ENCODE measurements at regions not wholly inside any gene's neighbourhood (a gene's known extent, or its start where the extent isn't known, plus 50 kb on each side); places are given as distances from the start of the nearest gene placed in this dataset.

GRCh38 chr10:8350250-8350967 lies 295.9 kb downstream of the GATA3 start:
- no peaks in the 10 kb centered on the region for H3K27me3 ChIP-seq
- H3K4me3 ChIP-seq (ENCODE audit: low read depth, low read length), result no peak overlapping the region
- TF ChIP-seq CTCF (IDR thresholded peaks at IDR 0.05; ENCODE audit: low read depth, low read length), result no peak
- H3K4me1 ChIP-seq, result no peaks in the 10 kb centered on the region
- H3K36me3 ChIP-seq, result no peaks in the 10 kb centered on the region
- no peaks in the 10 kb centered on the region for H3K9me3 ChIP-seq
- no peak for DNase-seq

GRCh38 chr10:8352171-8353075 lies 297.9 kb downstream of the GATA3 start:
- no peak for DNase-seq
- Histone ChIP-seq H3K4me1 (no peaks in the 10 kb centered on the region), H3K9me3 (no peaks in the 10 kb centered on the region), H3K36me3 (no peaks in the 10 kb centered on the region), H3K27me3 (no peaks in the 10 kb centered on the region), H3K4me3 (ENCODE audit: low read depth, low read length) (no peak overlapping the region)
- no peak for TF ChIP-seq CTCF (IDR thresholded peaks at IDR 0.05; ENCODE audit: low read depth, low read length)

- DNase-seq, result no peak
- Histone ChIP-seq H3K9me3 (no peaks in the 10 kb centered on the region), H3K4me1 (peaks cover 2% of the 10 kb centered on the region; the same call in 1 of the 2 replicates), H3K27me3 (no peaks in the 10 kb centered on the region), H3K4me3 (ENCODE audit: low read depth, low read length) (no peak overlapping the region), H3K36me3 (no peaks in the 10 kb centered on the region)
- TF ChIP-seq CTCF (IDR thresholded peaks at IDR 0.05; ENCODE audit: low read depth, low read length), result no peak
Observed at GRCh38 chr10:8356283-8356682, 301.8 kb downstream of the GATA3 start.

- no peaks in the 10 kb centered on the region for H3K27me3 ChIP-seq
- peaks cover 10% of the 10 kb centered on the region for H3K4me1 ChIP-seq
- no peak for DNase-seq
- no peak overlapping the region for H3K4me3 ChIP-seq (ENCODE audit: low read depth, low read length)
- TF ChIP-seq CTCF (IDR thresholded peaks at IDR 0.05; ENCODE audit: low read depth, low read length), result no peak
- no peaks in the 10 kb centered on the region for H3K9me3 ChIP-seq
- H3K36me3 ChIP-seq, result no peaks in the 10 kb centered on the region
Observed at GRCh38 chr10:8359467-8359866, 305.0 kb downstream of the GATA3 start.

- H3K4me3 ChIP-seq (ENCODE audit: low read depth, low read length), result no peak overlapping the region
- peaks cover 10% of the 10 kb centered on the region for H3K4me1 ChIP-seq
- no peak for TF ChIP-seq CTCF (IDR thresholded peaks at IDR 0.05; ENCODE audit: low read depth, low read length)
- no peak for DNase-seq
- H3K9me3 ChIP-seq, result no peaks in the 10 kb centered on the region
- H3K27me3 ChIP-seq, result no peaks in the 10 kb centered on the region
- no peaks in the 10 kb centered on the region for H3K36me3 ChIP-seq
Observed at GRCh38 chr10:8360365-8360764, 305.9 kb downstream of the GATA3 start.
